Left cardiac atrium (tissue), 4 donors: ENCODE measurements at regions not wholly inside any gene's neighbourhood (a gene's known extent, or its start where the extent isn't known, plus 50 kb on each side); places are given as distances from the start of the nearest gene placed in this dataset.

ENCODE experiments used
- ATAC-seq, 2 donors: fragments of 200-7000 bp; cut with Tn5 transposase; one replicate each; pipeline ENCODE4 v1.9.1; 2020; ENCODE audit warnings: mild to moderate bottlenecking in 2 of 2, moderate library complexity in 2 of 2
- DNase-seq: peaks from one replicate; pipeline ENCODE4 v3.0.0-alpha.2; 2020
- intact Hi-C, 2 donors: fragments of 100-400 bp; cut with DNase I; formaldehyde crosslinking; loops; one replicate each; pipeline versions ENCODE4 v1.14.1 to v1.15.1; 2022 to 2023
- donor health status: DM: no; HTN: yes; CAD: no.
- donor health status: DM: no; HTN: yes; CAD: no; lungs with severe emphysema.
- donor health status: DM: yes; HTN: yes; CAD: no.
- donor health status: Dilated cardiomyopathy.

- no peak for DNase-seq
- intact Hi-C loops, result loop anchor here in 1 of 2 donors (10.0 kb wide), 1 partner anchor 352 kb away; the partner anchor contains the start of gene ARHGAP21
- ATAC-seq, result no peak
These were observed 60.2 kb downstream of the THNSL1 start for GRCh38 chr10:25076506-25077177.

- intact Hi-C loops, result loop anchor here in 1 of 2 donors (10.0 kb wide), 1 partner anchor 354 kb away; the partner anchor contains the start of gene ARHGAP21
- ATAC-seq (no peak), DNase-seq (no peak)
These were observed 62.4 kb downstream of the THNSL1 start for GRCh38 chr10:25078658-25079431.

GRCh38 chr10:25080880-25081581 is 64.6 kb downstream of the THNSL1 start:
- DNase-seq (peak; percentile 84), ATAC-seq (peak; percentile 92 to 97)
- intact Hi-C loops, result loop anchor here (5.0 to 10.0 kb wide), 4 partner anchors 54 to 464 kb away; no protein-coding TSS in a partner anchor

GRCh38 chr10:25082276-25083204 is 66.1 kb downstream of the THNSL1 start:
- ATAC-seq (no peak), DNase-seq (no peak)
- intact Hi-C loops, result loop anchor here (5.0 to 10.0 kb wide), 4 partner anchors 55 to 465 kb away; no protein-coding TSS in a partner anchor

GRCh38 chr10:25083546-25084111 is 67.2 kb downstream of the THNSL1 start:
- intact Hi-C loops, result loop anchor here (5.0 to 10.0 kb wide), 4 partner anchors 56 to 466 kb away; no protein-coding TSS in a partner anchor
- no peak for ATAC-seq

GRCh38 chr10:25084447-25084846 is 68.0 kb downstream of the THNSL1 start:
- intact Hi-C loops, result loop anchor here (5.0 to 10.0 kb wide), 4 partner anchors 57 to 467 kb away; no protein-coding TSS in a partner anchor
- ATAC-seq, result no peak
- DNase-seq, result no peak

More at GRCh38 chr10:25083546-25084111, 67.2 kb downstream of the THNSL1 start:
- DNase-seq, result no peak

- DNase-seq, result no peak
- no peak for ATAC-seq
- intact Hi-C loops, result no loop called here
These were observed 78.2 kb downstream of the THNSL1 start for GRCh38 chr10:25094590-25094989.

- DNase-seq, result no peak
- ATAC-seq, result no peak
- intact Hi-C loops, result no loop called here
These were observed 77.0 kb upstream of the GPR158 start for GRCh38 chr10:25097669-25098411.

- DNase-seq (no peak), ATAC-seq (no peak)
- intact Hi-C loops, result loop anchor here in 1 of 2 donors (10.0 kb wide), 1 partner anchor 585 kb away; no protein-coding TSS in a partner anchor
These were observed 74.7 kb upstream of the GPR158 start for GRCh38 chr10:25100141-25100540.

- ATAC-seq (no peak), DNase-seq (no peak)
- intact Hi-C loops, result loop anchor here in 1 of 2 donors (10.0 kb wide), 1 partner anchor 583 kb away; no protein-coding TSS in a partner anchor
These were observed 73.2 kb upstream of the GPR158 start for GRCh38 chr10:25101461-25102146.

GRCh38 chr10:25102147-25102822 is 72.5 kb upstream of the GPR158 start:
- ATAC-seq, result peak in 1 of 2 donors; percentile 33
- intact Hi-C loops, result loop anchor here in 1 of 2 donors (10.0 kb wide), 1 partner anchor 583 kb away; no protein-coding TSS in a partner anchor
- DNase-seq, result no peak

- ATAC-seq, result no peak
- DNase-seq, result no peak
- intact Hi-C loops, result loop anchor here in 1 of 2 donors (10.0 kb wide), 1 partner anchor 581 kb away; no protein-coding TSS in a partner anchor
These were observed 71.1 kb upstream of the GPR158 start for GRCh38 chr10:25103703-25104102.

- no peak for DNase-seq
- no peak for ATAC-seq
- intact Hi-C loops, result loop anchor here in 1 of 2 donors (10.0 kb wide), 1 partner anchor 580 kb away; no protein-coding TSS in a partner anchor
These were observed 70.4 kb upstream of the GPR158 start for GRCh38 chr10:25104441-25104840.

GRCh38 chr10:25105262-25105661 is 69.5 kb upstream of the GPR158 start:
- no peak for ATAC-seq
- no peak for DNase-seq
- intact Hi-C loops, result loop anchor here in 1 of 2 donors (10.0 kb wide), 1 partner anchor 580 kb away; no protein-coding TSS in a partner anchor

GRCh38 chr10:25105743-25106260 is 69.0 kb upstream of the GPR158 start:
- DNase-seq (no peak), ATAC-seq (no peak)
- intact Hi-C loops, result loop anchor here in 1 of 2 donors (10.0 kb wide), 1 partner anchor 579 kb away; no protein-coding TSS in a partner anchor
